CD4-positive, alpha-beta T cell treated with Interleukin-6 for 4 hours (primary cell): ENCODE measurements at regions not wholly inside any gene's neighbourhood (a gene's known extent, or its start where the extent isn't known, plus 50 kb on each side); places are given as distances from the start of the nearest gene placed in this dataset.
"Not testable (repeated sequence)": the region's sequence is repeated elsewhere in the genome, so short reads cannot be mapped to it uniquely, and the experiment has no call there.

ENCODE experiments used
- DNase-seq: peaks from one replicate; pipeline ENCODE4 v3.0.0-alpha.2; 2020; ENCODE audit warnings: mixed read lengths

DNA sequence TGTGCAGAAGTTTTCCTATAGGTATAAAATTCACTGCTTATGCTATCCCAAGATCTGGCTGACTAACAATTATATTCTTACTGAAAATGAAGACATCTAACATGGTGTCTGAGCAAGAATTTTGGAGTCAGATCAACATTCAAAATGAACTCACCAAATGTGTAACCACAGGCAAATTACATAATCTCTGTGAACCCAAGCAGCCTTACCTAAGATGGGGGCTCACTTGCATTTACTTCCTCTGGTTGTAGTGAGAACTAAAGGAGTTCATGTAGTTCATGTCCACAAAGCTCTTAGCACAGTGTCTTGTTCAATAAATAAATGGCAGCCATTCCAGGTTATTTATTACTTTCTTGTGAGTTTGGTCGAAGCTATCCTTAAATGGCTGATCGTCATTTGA, 163.9 kb upstream of the LCORL start:
- DNase-seq = no peak

DNA sequence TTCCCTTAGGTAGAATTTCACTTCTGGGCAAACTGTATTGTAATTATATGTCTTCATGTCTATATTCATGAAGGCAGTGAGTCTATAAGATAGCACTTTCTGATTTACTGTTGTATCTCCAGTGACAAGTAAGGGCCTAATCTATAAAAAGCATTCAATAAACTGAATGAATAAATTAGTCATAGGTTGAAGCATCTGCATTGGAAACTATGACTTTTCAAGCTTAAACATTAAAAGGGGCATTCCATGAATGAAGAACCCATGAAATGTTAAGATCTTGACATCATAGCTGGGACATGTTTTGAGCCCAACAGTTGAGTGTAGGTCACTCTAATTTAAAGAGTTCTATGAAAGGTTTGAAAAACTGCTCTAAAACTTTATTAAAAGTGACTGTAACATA, 159.3 kb upstream of the LCORL start:
- DNase-seq = no peak

DNA sequence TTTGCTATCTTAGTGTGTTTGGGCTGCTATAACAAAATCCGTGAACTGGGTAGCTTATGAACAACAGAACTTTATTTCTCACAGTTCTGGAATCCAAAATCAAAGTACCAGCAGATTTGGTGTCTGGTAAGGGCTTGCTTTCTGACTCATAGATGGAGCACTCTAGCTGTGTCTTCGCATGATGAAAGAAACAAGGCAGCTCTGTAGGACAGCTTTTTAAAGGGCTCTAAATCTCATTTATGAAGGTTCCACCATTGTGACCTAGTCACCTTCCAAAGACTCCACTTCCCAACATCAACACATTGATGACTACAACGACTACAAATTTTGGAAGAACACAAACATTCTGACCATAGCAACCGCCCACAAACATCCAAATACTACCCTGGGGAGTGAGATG, 158.6 kb upstream of the LCORL start:
- DNase-seq = no peak

DNA sequence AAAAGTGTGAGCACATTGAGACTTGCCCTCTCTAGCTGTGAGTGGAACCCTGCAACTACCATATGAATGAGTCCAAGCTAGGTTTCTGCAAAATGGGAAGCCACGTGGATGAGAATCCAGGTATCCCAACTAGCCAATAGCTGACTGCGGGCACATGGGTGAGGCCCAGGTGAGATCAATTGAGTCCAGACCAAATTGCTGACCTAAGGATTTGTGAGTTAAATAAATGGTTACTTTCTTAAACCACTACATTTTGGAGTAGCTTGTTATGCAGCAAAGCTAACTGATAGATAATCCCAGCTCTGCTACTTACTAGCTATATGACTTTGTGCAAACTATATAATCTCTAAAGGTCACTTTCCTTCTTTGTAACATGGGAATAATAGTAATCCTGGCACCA, 150.3 kb upstream of the LCORL start:
- no peak for DNase-seq

DNA sequence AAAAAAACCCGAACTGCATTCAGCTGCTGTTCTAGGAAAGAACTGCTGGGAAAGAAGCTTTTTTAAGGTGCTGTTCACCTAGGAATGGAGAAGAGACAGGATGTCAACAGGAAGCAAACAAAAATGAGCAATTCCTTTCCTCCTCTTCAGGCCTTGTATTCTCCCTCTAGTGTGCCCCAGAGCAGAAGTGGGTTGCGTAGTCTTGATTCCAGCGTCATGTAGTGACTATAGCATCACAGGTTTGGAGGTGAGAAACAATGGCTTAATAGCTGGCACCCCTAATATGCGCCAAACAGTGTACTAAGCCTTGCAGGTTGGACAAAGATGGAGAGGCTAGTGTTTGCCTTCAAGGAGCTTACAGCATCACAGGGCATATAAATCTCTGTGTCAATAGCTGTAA, 146.3 kb upstream of the LCORL start:
- DNase-seq = no peak

DNA sequence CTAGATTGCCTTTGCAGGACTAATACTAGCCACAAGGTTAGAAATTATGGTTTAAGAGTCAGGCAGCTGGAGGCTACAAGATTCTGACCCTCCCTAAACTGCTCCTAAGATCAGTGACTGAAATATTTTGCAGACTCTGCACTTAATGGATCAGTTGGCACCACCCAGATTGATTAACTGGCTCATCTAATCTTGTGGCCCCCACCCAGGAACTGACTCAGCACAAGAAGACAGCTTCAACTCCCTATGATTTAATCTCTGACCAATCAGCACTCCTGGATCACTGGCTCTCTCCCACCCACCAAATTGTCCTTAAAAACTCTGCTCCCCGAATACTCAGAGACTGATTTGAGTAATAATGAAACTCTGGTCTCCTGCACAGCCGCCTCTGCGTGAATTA, 145.4 kb upstream of the LCORL start:
- no peak for DNase-seq

DNA sequence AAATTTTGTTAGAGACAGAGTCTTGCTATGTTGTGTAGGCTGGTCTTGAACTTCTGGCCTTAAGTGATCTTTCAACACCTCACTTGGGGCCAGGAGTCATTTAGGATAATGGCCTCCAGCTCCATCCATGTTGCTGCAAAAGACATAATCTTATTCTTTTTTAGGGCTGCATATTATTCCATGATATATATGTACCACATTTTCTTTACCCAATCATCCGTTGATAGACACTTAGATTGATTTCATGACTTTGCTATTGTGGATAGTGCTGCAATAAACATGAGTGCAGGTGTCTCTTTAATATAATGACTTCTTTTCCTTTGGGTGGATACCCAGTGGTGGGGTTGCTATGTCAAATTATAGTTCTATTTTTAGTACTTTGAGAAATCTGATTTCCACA, 140.9 kb upstream of the LCORL start:
- DNase-seq = no peak

DNA sequence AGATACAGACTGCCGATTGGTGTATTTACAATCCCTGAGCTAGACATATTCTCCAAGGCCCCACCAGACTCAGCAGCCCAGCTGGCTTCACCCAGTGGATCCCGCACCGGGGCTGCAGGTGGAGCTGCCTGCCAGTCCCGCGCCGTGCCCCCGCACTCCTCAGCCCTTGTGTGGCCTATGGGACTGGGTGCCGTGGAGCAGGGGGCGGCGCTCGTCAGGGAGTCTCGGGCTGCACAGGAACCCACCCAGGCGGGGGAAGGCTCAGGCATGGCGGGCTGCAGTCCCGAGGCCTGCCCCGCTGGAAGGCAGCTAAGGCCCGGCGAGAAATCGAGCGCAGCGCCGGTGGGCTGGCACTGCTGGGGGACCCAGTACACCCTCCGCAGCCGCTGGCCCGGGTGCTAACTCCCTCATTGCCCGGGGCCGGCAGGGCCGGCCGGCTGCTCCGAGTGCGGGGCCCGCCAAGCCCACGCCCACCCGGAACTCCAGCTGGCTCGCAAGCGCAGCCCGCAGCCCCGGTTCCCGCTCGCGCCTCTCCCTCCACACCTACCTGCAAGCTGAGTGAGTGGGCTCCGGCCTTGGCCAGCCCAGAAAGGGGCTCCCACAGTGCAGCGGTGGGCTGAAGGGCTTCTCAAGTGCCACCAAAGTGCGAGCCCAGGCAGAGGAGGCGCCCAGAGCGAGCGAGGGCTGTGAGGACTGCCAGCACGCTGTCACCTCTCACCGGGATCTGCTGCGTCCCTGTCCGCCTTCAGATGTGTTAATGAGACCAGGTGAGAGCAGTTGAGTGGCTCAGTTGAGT, 137.8 kb upstream of the LCORL start:
- DNase-seq = not testable (repeated sequence)

DNA sequence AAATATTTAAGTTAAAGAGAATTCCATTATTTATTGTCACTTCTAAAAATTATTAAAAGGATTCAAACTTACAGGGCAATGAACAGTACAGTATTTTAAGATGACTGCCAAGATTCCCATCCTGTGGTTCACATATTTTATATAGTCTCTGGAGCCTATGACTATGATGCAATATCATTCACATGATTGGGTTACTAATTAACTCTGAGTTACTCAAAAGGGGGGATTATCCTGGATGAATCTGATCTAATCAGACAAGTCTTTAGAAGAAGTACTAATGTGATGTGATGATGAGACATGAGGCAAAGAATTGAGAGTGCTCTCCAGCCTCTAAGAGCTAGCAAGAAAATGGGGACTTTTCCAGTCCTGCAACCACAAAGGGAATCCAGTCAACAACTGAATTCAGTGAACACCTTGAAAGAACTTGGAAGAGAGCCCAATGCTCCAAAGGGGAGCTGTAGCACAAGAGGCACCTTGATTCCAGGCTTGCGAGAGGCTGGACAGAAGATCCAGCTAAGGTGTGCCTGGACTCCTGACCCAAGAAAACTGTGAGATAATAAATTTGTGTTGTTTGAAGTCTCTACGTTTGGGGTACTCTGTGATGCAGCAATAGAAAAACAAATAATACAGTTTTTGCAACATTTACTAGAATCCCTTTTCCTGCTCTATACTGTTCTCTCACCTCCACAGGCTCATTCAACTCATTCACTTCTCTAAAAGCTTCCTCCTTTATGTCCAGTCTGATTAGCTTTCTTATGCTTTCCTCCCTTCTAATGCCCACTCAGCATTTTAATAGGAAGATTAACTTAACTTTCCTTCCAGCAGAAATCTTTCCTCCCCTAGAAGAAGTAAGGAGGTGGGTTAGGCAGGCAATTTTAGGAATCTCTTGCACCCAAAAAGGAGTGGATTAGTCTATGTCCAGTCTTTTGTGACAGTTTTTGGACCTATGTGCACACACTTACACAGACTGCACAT, 133.8 kb upstream of the LCORL start:
- no peak for DNase-seq

DNA sequence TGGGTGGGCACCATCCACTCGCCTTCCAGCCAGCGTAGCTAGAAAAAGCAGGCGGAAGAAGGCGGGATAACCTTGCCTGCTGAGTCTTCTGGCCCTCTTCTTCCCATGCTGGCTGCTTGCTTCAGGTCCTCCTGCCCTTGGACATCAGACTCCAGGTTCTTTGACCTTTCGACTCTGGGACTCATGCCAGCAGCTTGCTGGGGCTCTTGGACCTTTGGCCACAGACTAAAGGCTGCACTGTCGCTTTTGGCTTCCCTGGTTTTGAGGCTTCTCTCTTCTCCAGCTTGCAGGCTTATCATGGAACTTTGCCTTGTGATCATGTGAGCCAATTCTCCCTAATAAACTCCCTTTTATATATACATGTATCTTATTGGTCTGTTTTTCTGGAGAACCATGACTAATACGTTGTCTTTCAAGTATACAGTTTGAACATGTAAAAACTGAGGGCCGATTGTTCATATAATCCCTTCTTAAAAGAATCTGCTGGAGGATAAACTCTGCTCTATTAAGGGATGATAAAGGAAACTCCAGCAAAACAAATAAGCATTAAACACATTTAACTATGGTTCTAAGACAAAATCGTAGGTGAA, 116.6 kb upstream of the LCORL start:
- DNase-seq = no peak

DNA sequence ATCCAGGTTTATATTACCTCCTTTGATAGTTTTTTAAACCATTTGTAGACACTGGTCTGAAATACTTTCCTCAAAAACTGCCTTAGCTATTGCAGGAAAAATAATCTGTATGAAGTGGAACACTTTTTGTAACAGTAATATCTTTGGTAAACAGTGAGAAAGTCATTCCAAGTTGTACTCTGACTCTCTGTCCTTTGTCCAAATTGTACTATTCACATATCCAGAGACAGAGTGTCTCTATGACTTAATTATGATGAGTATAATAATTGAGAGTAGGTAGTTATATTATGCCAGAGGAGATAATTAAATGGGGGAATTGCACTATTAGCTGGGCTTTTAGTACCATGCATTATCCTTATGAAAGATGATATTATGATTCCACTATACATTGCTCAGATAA, 112.6 kb upstream of the LCORL start:
- no peak for DNase-seq

DNA sequence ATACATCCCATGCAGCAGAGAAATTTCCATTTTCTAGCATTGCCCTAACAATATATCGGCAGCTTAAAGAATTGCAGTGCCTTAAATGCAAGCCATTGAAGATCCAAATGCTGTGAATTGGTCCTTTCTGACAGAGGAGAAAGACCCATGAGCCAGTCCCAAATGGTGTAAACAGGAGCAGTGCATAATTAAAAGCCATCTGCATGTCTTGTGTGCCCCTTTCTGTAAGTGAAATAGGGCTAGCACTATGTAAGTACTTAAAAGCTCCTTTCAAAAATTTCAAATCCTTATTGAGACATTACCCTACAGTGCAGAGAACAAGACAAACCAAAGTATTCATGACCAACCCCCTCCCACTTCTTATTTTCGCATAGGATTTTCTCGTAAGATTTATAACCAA, 108.7 kb upstream of the LCORL start:
- no peak for DNase-seq

DNA sequence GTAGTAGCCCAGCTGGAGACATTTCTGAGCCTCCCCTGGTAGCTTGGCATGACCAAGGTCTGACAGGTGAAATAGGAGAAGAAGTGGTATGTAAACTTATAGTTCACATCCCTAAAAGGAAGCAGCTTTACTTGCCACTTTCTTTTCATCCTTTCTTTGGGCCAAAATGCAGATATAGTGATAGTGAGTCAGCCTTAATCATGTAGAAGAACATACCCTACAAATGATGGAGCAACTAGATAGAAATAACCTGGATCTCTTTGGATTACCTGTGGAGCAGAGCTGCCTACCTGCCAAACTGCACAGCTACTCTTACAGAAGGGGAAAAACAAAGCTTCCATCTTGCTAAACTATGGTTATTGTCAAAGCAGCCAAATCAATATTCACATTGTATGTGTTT, 106.7 kb upstream of the LCORL start:
- no peak for DNase-seq

DNA sequence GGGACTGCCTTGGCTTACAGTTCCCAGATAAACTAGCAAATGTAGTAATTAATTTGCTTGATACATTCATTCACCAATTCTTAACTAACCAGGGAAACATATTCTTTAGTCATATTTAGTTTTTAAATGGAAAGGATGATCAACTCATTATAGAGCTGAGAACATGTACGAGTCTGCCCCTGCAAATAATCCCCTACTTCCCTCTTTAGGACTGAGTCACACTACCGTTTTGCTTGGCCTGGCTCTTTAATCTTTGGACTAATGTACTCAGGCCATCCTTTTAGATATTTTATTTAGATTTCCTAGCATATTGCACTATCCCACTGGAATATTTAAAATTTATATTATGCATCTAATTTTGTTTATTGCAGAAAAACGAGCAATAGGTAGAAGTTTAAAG, 105.5 kb upstream of the LCORL start:
- DNase-seq = no peak

DNA sequence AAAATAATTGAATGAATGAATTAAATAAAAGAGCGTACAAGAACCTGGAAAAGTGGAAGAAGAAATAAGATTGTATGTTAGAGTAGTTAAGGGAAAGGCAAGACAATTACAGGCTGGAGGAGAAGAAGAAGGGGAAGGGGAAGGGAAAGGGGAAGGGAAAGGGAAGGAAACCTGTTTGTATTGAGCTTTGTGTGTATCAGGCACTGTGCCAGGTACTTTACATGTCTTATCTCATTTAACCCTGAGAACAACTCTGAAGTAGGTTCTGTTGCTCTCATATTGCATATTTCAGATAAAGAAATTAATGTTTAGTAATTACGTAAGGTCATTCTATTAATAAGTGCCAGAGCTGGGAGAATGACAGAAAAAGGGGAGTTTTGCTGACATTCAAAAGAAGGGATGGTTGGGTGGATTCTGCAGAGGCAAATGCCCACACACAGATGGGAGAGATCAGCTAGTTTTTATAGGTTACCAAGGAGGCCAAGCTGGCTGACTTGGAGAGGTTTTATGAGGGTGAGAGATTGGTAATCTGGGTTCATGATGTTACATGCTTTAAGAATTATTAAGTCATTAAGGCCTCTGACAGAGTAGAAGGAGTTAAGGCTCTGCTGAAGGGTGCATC, 92.3 kb upstream of the LCORL start:
- DNase-seq = no peak

DNA sequence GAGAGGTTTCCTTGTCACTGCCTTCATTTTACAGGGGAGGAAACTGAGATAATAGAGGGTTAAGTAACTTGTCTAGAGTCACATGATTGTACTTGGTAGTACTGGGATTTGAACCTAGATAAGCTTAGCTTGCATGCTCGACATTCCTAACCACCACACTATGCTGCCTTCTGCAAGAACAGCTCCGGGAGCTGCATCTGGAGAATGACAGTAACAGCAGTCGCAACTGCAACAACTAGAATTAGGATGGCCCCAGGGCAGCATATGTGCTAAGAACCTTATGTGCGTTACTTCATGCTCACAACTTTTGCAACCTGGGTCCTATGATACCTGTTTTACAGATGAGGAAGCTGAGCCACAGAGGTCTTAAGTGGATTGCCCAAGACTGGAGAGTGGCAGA, 89.5 kb upstream of the LCORL start:
- no peak for DNase-seq

DNA sequence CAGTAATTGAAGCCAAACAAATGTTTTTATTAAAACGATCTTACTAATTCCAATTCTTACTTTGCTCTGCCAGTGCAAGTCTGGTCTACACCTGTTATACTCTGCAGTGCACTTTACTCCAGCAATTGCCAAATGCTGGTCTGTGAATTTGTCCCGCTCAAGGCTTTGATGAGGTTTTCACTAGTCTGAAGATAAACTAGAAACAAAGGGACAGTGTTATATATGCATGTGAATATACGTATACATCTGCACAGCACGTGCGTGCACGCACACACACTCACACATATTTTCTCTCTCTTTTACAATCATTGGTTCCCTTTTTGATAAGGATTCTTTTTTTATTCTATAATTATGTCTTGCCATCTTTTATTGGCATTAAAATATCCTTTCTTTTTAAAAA, 88.5 kb upstream of the LCORL start:
- no peak for DNase-seq

DNA sequence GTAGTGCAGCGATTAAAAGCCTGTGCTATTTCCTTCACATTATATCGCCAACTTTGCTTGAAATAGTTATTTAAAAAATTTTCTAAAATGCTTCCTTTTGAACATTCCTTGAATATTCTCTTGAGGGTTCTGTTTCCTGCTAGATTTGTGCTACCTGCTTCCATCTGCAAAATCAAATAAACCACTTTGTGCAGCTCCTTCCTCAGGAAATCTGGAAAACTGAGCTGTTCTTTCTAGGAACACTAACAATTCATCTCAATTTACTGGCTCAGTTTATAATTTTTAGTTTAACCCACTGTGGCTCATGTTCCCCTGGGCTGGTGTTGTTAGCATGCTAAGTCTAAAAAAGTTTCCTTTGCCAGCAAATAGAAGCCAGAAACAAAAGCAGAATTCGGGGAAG, 88.1 kb upstream of the LCORL start:
- no peak for DNase-seq

DNA sequence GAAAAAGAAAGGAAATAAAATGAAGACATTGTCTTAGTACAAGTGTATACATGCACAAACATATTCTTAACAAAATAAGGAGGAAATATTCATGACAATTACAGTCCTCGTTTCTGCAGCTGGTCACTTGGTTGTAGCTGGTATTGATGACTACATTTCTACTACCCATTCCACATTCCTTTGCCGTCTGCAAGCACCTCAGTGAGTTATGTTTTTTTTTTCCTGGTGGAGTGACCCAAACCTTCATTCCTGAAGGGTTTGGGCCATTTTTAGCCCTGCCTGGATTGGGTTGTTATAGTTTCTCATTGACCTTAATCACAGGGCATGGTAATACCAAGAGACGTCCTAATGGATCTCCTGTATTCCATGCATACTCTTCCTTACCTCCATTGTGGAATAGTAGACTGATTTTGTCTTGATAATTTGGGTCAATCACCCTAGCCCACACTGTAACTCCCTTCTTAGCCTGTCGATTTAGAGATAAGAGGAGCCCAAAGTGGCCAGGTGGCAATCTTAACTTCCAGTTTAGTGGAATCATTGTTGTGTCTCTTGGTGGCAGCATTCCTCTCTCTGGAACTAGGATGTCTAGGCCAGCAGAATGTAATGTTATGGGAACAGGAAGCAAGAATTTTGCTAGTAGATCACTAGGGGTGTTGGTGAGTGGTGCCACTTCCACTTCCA, 86.4 kb upstream of the LCORL start:
- DNase-seq = not testable (repeated sequence)

DNA sequence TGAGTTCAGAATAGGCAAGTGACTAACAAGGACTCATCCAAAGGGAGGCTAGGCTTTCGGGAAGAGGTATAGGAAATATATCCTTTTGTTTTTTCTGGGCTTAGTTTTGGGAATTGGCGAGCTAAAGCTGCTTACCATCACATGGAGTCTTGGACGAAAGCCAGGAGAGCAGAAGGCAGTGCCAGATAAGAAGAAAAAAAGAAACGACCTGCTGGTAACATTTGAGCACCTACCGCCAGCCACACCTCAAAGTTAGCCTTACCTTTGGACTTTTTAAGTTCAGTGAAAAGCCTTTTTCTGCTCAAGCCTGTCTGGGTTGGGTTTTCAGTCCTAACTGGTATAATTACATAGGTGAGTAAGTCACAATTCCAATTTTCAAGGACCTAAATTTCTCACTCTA, 85.1 kb upstream of the LCORL start:
- DNase-seq = no peak

DNA sequence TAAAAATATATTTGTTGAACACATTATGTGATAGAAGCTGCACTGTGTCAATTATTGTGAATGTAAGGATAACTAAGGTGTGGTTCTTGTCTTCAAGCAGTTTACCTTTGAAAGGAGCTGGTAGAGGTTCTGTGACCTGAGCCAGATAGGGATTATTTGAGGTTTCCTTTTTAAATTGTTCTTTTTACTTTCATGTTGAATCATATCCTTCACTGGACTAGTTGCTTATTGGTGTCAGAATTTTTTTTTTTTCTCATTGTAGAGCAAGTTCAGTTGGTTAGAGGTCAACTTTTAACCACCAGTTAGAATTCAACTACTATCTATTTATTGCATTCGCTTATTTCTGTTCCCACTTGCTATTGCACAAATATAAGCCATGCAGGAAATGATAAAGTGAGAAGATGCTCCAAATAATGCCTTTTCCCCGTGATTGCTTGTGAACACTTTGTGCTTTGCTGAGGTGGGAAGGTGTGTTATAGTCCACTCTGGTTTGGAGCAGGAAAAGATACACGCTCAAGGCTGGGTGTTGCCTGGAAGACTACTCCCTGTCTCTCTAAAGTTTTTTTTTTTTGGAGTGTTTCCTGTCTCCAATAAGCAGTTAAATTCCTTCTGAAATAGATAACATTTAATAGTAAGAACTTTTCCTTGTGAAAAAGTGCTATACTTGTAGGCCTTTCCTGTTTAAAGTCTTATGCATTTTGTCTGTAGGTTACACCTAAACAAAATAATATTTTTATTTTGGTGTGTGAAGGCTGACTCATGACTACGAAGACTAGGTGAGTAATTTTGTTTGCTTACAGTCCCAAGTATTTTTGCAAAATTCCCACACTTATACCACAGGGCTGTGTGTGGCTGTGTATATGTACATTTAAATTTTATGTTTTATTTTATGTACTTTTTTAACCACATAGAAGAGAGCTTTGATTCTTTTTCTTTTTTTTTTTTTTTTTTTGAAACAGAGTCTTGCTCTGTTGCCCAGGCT, 83.8 kb upstream of the LCORL start:
- no peak for DNase-seq
